Right lobe of liver (tissue), 6 donors: ENCODE measurements at regions not wholly inside any gene's neighbourhood (a gene's known extent, or its start where the extent isn't known, plus 50 kb on each side); places are given as distances from the start of the nearest gene placed in this dataset.
A peak's percentile ranks its signal among the peaks of the same experiment; 100 is the strongest.

Experiments used
- ATAC-seq, 4 donors: fragments of 200-7000 bp; cut with Tn5 transposase; one replicate each; pipeline ENCODE4 v1.9.1; 2020; ENCODE audit warnings: mild to moderate bottlenecking in 4 of 4, moderate library complexity in 4 of 4
- DNase-seq, 3 donors: peaks; one replicate each; pipeline ENCODE4 v3.0.0-alpha.2; 2020
- H3K27ac ChIP-seq, 3 donors: fragments of 200-600 bp; one replicate each; pipeline ENCODE4 v1.8.0; 2022
- H3K27me3 ChIP-seq, 2 donors: fragments of 200-600 bp; one replicate each; pipeline ENCODE4 v1.8.0; 2022
- H3K36me3 ChIP-seq, 4 donors: fragments of 200-600 bp; sonication (generic) in 1 of 4; one replicate each; pipeline versions ENCODE4 v1.5.1 to v1.8.0; 2017 to 2022; ENCODE audit warnings: control low read depth in 1 of 4
- H3K4me1 ChIP-seq, 4 donors: fragments of 200-600 bp; sonication (generic) in 1 of 4; one replicate each; pipeline versions ENCODE4 v1.5.1 to v1.8.0; 2017 to 2022; ENCODE audit warnings: control low read depth in 1 of 4
- H3K4me3 ChIP-seq, 3 donors: fragments of 200-600 bp; one replicate each; pipeline ENCODE4 v1.8.0; 2022
- H3K9me3 ChIP-seq, 4 donors: fragments of 200-600 bp; sonication (generic) in 1 of 4; one replicate each; pipeline versions ENCODE4 v1.5.1 to v1.8.0; 2017 to 2022; ENCODE audit warnings: control low read depth in 1 of 4
- CTCF ChIP-seq, 4 donors: fragments of 200-600 bp in 3 of 4; fragments of 450-650 bp in 1 of 4; IDR thresholded peaks; one replicate each; pipeline versions ENCODE4 v1.5.1 to v1.8.0; 2016 to 2022; ENCODE audit warnings: antibody characterized with exemption in 4 of 4, mild to moderate bottlenecking in 2 of 4
- POLR2A ChIP-seq: fragments of 450-650 bp; IDR thresholded peaks from one replicate; pipeline ENCODE4 v1.6.1; 2017; ENCODE audit warnings: antibody characterized with exemption, mild to moderate bottlenecking
- whole genome bisulfite sequencing: methylation state at CpG from one replicate; pipeline ENCODE4 v1.1.6; 2018; ENCODE audit warnings: low coverage, low lambda C conversion rate; ENCODE audit not compliant: insufficient coverage; ENCODE audit errors: missing lambda C conversion rate; 5-methylcytosine and 5-hydroxymethylcytosine counted together
- intact Hi-C, 2 donors: fragments of 100-400 bp; cut with DNase I; formaldehyde crosslinking; loops; one replicate each; pipeline versions ENCODE4 v1.11.2 to v1.14.1; 2022
- donor health status: DM: no; HTN: yes; CAD: no.
- donor health status: DM: no; HTN: no; CAD: no.
- donor health status: DM: no; HTN: no; CAD: no.
- donor health status: DM: no; HTN: yes; CAD: no.
- donor health status: DM: no; HTN: yes; CAD: no.

GRCh38 chr5:12312343-12312742 lies 408.1 kb upstream of the CTNND2 start:
- intact Hi-C loops, result no loop called here
- no peaks in the 10 kb centered on the region for H3K36me3 ChIP-seq
- DNase-seq (no peak), ATAC-seq (no peak)
- no peaks in the 10 kb centered on the region for H3K9me3 ChIP-seq
- no peaks in the 10 kb centered on the region for H3K27me3 ChIP-seq
- H3K4me3 ChIP-seq, result no peak overlapping the region
- no peak overlapping the region for H3K27ac ChIP-seq
- no peaks in the 10 kb centered on the region for H3K4me1 ChIP-seq
- 40% methylated on average over 5 of the region's 5 CpGs for WGBS
- TF ChIP-seq CTCF (IDR thresholded peaks at IDR 0.05), result no peak
- TF ChIP-seq POLR2A, result no peak

GRCh38 chr5:12294151-12294550 lies 389.9 kb upstream of the CTNND2 start:
- TF ChIP-seq CTCF (IDR thresholded peaks at IDR 0.05) (no peak), POLR2A (no peak)
- Histone ChIP-seq H3K4me1 (no peaks in the 10 kb centered on the region), H3K4me3 (no peak overlapping the region), H3K27me3 (no peaks in the 10 kb centered on the region), H3K36me3 (no peaks in the 10 kb centered on the region), H3K27ac (no peak overlapping the region), H3K9me3 (no peaks in the 10 kb centered on the region)
- 50% methylated on average over 4 of the region's 4 CpGs for WGBS
- ATAC-seq (no peak), DNase-seq (no peak)
- intact Hi-C loops, result no loop called here

- DNase-seq, result no peak
- intact Hi-C loops, result no loop called here
- no peaks in the 10 kb centered on the region for H3K4me1 ChIP-seq
- no peaks in the 10 kb centered on the region for H3K27me3 ChIP-seq
- H3K4me3 ChIP-seq, result no peak overlapping the region
- WGBS, result 18% methylated on average over 6 of the region's 6 CpGs
- H3K9me3 ChIP-seq, result no peaks in the 10 kb centered on the region
- peak; percentile 39 to 81 (median 74) for ATAC-seq
- H3K36me3 ChIP-seq, result no peaks in the 10 kb centered on the region
- TF ChIP-seq CTCF (IDR thresholded peaks at IDR 0.05) (peak; percentile 32 to 55 (median 50)), POLR2A (no peak)
- H3K27ac ChIP-seq, result no peak overlapping the region
Observed at GRCh38 chr5:12292610-12293204, 388.5 kb upstream of the CTNND2 start.

- TF ChIP-seq CTCF (IDR thresholded peaks at IDR 0.05) (no peak), POLR2A (no peak)
- no peaks in the 10 kb centered on the region for H3K36me3 ChIP-seq
- no peaks in the 10 kb centered on the region for H3K27me3 ChIP-seq
- WGBS, result 54% methylated on average over 1 of the region's 1 CpG
- DNase-seq (no peak), ATAC-seq (no peak)
- no peaks in the 10 kb centered on the region for H3K4me1 ChIP-seq
- no peak overlapping the region for H3K27ac ChIP-seq
- no peaks in the 10 kb centered on the region for H3K9me3 ChIP-seq
- no peak overlapping the region for H3K4me3 ChIP-seq
- intact Hi-C loops, result no loop called here
Observed at GRCh38 chr5:12284604-12285003, 380.4 kb upstream of the CTNND2 start.
